ENCODE measurements at regions not wholly inside any gene's neighbourhood (a gene's known extent, or its start where the extent isn't known, plus 50 kb on each side); places are given as distances from the start of the nearest gene placed in this dataset.

- DNase-seq (ENCODE audit: low read depth): no peak
- H3K4me3 ChIP-seq (ENCODE audit: low read depth, low read length): no peak overlapping the region
- TF ChIP-seq CTCF (IDR thresholded peaks at IDR 0.05; ENCODE audit: insufficient read depth, low read depth, low read length, missing control alignments): no peak
Measured at GRCh38 chr10:121355161-121355560, 243.1 kb downstream of the FGFR2 start.

- DNase-seq (ENCODE audit: low read depth): no peak
- TF ChIP-seq CTCF (IDR thresholded peaks at IDR 0.05; ENCODE audit: insufficient read depth, low read depth, low read length, missing control alignments): no peak
- H3K4me3 ChIP-seq (ENCODE audit: low read depth, low read length): no peak overlapping the region
Measured at GRCh38 chr10:121356183-121356582, 242.1 kb downstream of the FGFR2 start.

GRCh38 chr10:121357401-121357800, 240.8 kb downstream of the FGFR2 start:
- no peak overlapping the region for H3K4me3 ChIP-seq (ENCODE audit: low read depth, low read length)
- no peak for TF ChIP-seq CTCF (IDR thresholded peaks at IDR 0.05; ENCODE audit: insufficient read depth, low read depth, low read length, missing control alignments)
- DNase-seq (ENCODE audit: low read depth): no peak

GRCh38 chr10:121362026-121362425, 236.2 kb downstream of the FGFR2 start:
- TF ChIP-seq CTCF (IDR thresholded peaks at IDR 0.05; ENCODE audit: insufficient read depth, low read depth, low read length, missing control alignments): no peak
- peak; percentile 4 for DNase-seq (ENCODE audit: low read depth)
- no peak overlapping the region for H3K4me3 ChIP-seq (ENCODE audit: low read depth, low read length)

- H3K4me3 ChIP-seq (ENCODE audit: low read depth, low read length): no peak overlapping the region
- DNase-seq (ENCODE audit: low read depth): no peak
- TF ChIP-seq CTCF (IDR thresholded peaks at IDR 0.05; ENCODE audit: insufficient read depth, low read depth, low read length, missing control alignments): no peak
Measured at GRCh38 chr10:121365566-121365965, 232.7 kb downstream of the FGFR2 start.

GRCh38 chr10:121368347-121369025, 229.8 kb downstream of the FGFR2 start:
- peak; percentile 5 for DNase-seq (ENCODE audit: low read depth)
- TF ChIP-seq CTCF (IDR thresholded peaks at IDR 0.05; ENCODE audit: insufficient read depth, low read depth, low read length, missing control alignments): no peak

GRCh38 chr10:121369616-121370015, 228.6 kb downstream of the FGFR2 start:
- no peak for TF ChIP-seq CTCF (IDR thresholded peaks at IDR 0.05; ENCODE audit: insufficient read depth, low read depth, low read length, missing control alignments)
- H3K4me3 ChIP-seq (ENCODE audit: low read depth, low read length): no peak overlapping the region
- no peak for DNase-seq (ENCODE audit: low read depth)

More at GRCh38 chr10:121368347-121369025, 229.8 kb downstream of the FGFR2 start:
- no peak overlapping the region for H3K4me3 ChIP-seq (ENCODE audit: low read depth, low read length)

Data from GM12865 (cell line).